ENCODE measurements at regions not wholly inside any gene's neighbourhood (a gene's known extent, or its start where the extent isn't known, plus 50 kb on each side); places are given as distances from the start of the nearest gene placed in this dataset.
A peak's percentile ranks its signal among the peaks of the same experiment; 100 is the strongest.

DNA sequence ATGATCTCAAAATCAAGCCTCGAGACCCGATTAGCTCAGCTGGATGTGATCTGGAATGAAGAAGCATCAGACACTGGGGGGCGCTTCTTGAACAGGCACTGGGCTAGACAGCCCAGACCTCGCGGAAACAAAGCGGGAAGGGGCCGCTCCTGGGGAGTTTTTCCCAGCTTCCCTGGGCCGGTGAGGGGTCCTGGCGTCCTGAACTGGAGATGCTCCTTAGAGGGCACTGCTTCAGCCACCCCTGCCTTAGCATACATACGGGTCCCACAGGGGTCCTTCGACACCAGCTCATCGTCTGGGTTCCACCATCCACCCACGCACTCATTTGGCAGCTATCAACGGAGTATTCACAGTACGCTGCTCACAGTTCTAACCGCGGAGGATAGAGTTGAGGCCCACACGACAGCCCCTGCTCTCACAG, 146.7 kb downstream of the TSN start (continued):
- 0 out of 2 replicates have a peak, but pooled peaks have one; percentile 17 for TF ChIP-seq ERF (CRISPR knock-in tag; IDR thresholded peaks at IDR 0.05)
- TF ChIP-seq ZNF311 (CRISPR knock-in tag; IDR thresholded peaks at IDR 0.05) = no peak
- peak; percentile 56; the same call in 1 of the 2 replicates for TF ChIP-seq XRCC5 (IDR thresholded peaks at IDR 0.05; ENCODE audit: low read depth, low read length)
- TF ChIP-seq ATF1 (CRISPR knock-in tag; IDR thresholded peaks at IDR 0.05) = no peak
- peak; percentile 11; the same call in 1 of the 2 replicates for TF ChIP-seq ATF1 (tag; IDR thresholded peaks at IDR 0.05)
- no peak for TF ChIP-seq ARID2 (IDR thresholded peaks at IDR 0.05)
- TF ChIP-seq SIX5 (IDR thresholded peaks at IDR 0.05; ENCODE audit: borderline replicate concordance in 1 of 2, insufficient read depth in 1 of 2, low read depth in 1 of 2, low read length in 2 of 2) = no peak
- TF ChIP-seq, protein P1, sequence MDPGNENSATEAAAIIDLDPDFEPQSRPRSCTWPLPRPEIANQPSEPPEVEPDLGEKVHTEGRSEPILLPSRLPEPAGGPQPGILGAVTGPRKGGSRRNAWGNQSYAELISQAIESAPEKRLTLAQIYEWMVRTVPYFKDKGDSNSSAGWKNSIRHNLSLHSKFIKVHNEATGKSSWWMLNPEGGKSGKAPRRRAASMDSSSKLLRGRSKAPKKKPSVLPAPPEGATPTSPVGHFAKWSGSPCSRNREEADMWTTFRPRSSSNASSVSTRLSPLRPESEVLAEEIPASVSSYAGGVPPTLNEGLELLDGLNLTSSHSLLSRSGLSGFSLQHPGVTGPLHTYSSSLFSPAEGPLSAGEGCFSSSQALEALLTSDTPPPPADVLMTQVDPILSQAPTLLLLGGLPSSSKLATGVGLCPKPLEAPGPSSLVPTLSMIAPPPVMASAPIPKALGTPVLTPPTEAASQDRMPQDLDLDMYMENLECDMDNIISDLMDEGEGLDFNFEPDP (CRISPR knock-in tag; IDR thresholded peaks at IDR 0.05) = no peak
- TF ChIP-seq, protein P2, sequence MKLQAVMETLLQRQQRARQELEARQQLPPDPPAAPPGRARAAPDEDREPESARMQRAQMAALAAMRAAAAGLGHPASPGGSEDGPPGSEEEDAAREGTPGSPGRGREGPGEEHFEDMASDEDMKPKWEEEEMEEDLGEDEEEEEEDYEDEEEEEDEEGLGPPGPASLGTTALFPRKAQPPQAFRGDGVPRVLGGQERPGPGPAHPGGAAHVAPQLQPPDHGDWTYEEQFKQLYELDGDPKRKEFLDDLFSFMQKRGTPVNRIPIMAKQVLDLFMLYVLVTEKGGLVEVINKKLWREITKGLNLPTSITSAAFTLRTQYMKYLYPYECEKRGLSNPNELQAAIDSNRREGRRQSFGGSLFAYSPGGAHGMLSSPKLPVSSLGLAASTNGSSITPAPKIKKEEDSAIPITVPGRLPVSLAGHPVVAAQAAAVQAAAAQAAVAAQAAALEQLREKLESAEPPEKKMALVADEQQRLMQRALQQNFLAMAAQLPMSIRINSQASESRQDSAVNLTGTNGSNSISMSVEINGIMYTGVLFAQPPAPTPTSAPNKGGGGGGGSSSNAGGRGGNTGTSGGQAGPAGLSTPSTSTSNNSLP (IDR thresholded peaks at IDR 0.05; ENCODE audit: borderline replicate concordance, low read depth, low read length) = peak; percentile 35; the same call in 1 of the 2 replicates
- peak; percentile 84 for TF ChIP-seq NFE2 (IDR thresholded peaks at IDR 0.05; ENCODE audit: low read depth)
